ENCODE measurements at regions not wholly inside any gene's neighbourhood (a gene's known extent, or its start where the extent isn't known, plus 50 kb on each side); places are given as distances from the start of the nearest gene placed in this dataset.

GRCh38 chr4:54558889-54559677 lies 98.7 kb upstream of the KIT start:
- FAIRE-seq (no peak), DNase-seq (ENCODE audit: low read depth in 1 of 2, low spot score in 1 of 2) (no peak), ATAC-seq (no peak)
- Histone ChIP-seq H3K4me3 (no peak overlapping the region), H3K27ac (no peak overlapping the region), H3K4me2 (no peak overlapping the region), H3K4me1 (no peaks in the 10 kb centered on the region), H3K9me3 (no peaks in the 10 kb centered on the region)
- CTCF ChIA-PET = no interaction called here
- WGBS (ENCODE audit: missing lambda C conversion rate) = 8% methylated on average over 2 of the region's 2 CpGs
- TF ChIP-seq CEBPB (IDR thresholded peaks at IDR 0.05) (no peak), MYC (IDR thresholded peaks at IDR 0.05; ENCODE audit: borderline replicate concordance, low read length) (no peak), NPAS2 (CRISPR knock-in tag; IDR thresholded peaks at IDR 0.05; ENCODE audit: borderline replicate concordance) (no peak), NR3C1 (IDR thresholded peaks at IDR 0.05) (no peak), BCL3 (IDR thresholded peaks at IDR 0.05) (no peak), RFX5 (IDR thresholded peaks at IDR 0.05) (no peak), POLR2A (IDR thresholded peaks at IDR 0.05; ENCODE audit: low read length) (no peak), EHMT2 (IDR thresholded peaks at IDR 0.05; ENCODE audit: low read depth) (no peak), EHF (CRISPR knock-in tag; IDR thresholded peaks at IDR 0.05) (no peak), ATOH8 (CRISPR knock-in tag; IDR thresholded peaks at IDR 0.05; ENCODE audit: low read depth) (no peak), ZSCAN20 (CRISPR knock-in tag; IDR thresholded peaks at IDR 0.05) (no peak), HOXB13 (CRISPR knock-in tag; IDR thresholded peaks at IDR 0.05; ENCODE audit: low read depth) (no peak), SMC3 (IDR thresholded peaks at IDR 0.05) (no peak), TP53 (CRISPR knock-in tag; IDR thresholded peaks at IDR 0.05) (no peak), EP300 (IDR thresholded peaks at IDR 0.05) (no peak), ESRRA (IDR thresholded peaks at IDR 0.05; ENCODE audit: borderline replicate concordance, low read length) (no peak), HES2 (IDR thresholded peaks at IDR 0.05) (no peak)
- POLR2A ChIA-PET = no interaction called here

GRCh38 chr4:54560513-54560912 lies 97.2 kb upstream of the KIT start:
- H3K4me2 ChIP-seq = no peak overlapping the region
- FAIRE-seq (no peak), DNase-seq (ENCODE audit: low read depth in 1 of 2, low spot score in 1 of 2) (no peak), ATAC-seq (no peak)
- no peaks in the 10 kb centered on the region for H3K9me3 ChIP-seq
- CTCF ChIA-PET = no interaction called here
- H3K4me3 ChIP-seq = no peak overlapping the region
- no peaks in the 10 kb centered on the region for H3K4me1 ChIP-seq
- POLR2A ChIA-PET = no interaction called here
- no peak for TF ChIP-seq HOXB13 (CRISPR knock-in tag; IDR thresholded peaks at IDR 0.05; ENCODE audit: low read depth)
- no peak for TF ChIP-seq SREBF2 (IDR thresholded peaks at IDR 0.05)
- no peak for TF ChIP-seq RARB (CRISPR knock-in tag; IDR thresholded peaks at IDR 0.05)
- TF ChIP-seq TFCP2L1 (CRISPR knock-in tag; IDR thresholded peaks at IDR 0.05) = no peak
- TF ChIP-seq KDM1A (IDR thresholded peaks at IDR 0.05; ENCODE audit: low read depth) = no peak
- TF ChIP-seq EHF (CRISPR knock-in tag; IDR thresholded peaks at IDR 0.05) = no peak
- no peak for TF ChIP-seq EP300 (IDR thresholded peaks at IDR 0.05)
- H3K27ac ChIP-seq = no peak overlapping the region
- WGBS (ENCODE audit: missing lambda C conversion rate) = 7% methylated on average over 4 of the region's 4 CpGs

GRCh38 chr4:54561940-54562339 lies 95.8 kb upstream of the KIT start:
- WGBS (ENCODE audit: missing lambda C conversion rate) = 65% methylated on average over 4 of the region's 5 CpGs
- ATAC-seq = no peak
- no peak for FAIRE-seq
- DNase-seq (ENCODE audit: low read depth in 1 of 2, low spot score in 1 of 2) = no peak
- CTCF ChIA-PET = no interaction called here
- Histone ChIP-seq H3K27ac (no peak overlapping the region), H3K4me3 (no peak overlapping the region), H3K4me1 (no peaks in the 10 kb centered on the region), H3K9me3 (no peaks in the 10 kb centered on the region), H3K4me2 (no peak overlapping the region)
- POLR2A ChIA-PET = no interaction called here
- TF ChIP-seq PBX3 (IDR thresholded peaks at IDR 0.05) = no peak
- no peak for TF ChIP-seq POLR2AphosphoS2 (conservative IDR thresholded peaks at IDR 0.05; ENCODE audit: low read length)
- TF ChIP-seq KDM1A (IDR thresholded peaks at IDR 0.05; ENCODE audit: low read depth) = no peak
- no peak for TF ChIP-seq REST (IDR thresholded peaks at IDR 0.05)
- TF ChIP-seq GATA3 (IDR thresholded peaks at IDR 0.05; ENCODE audit: borderline replicate concordance) = no peak
- TF ChIP-seq TP53 (CRISPR knock-in tag; IDR thresholded peaks at IDR 0.05) = no peak
- no peak for TF ChIP-seq BCL3 (IDR thresholded peaks at IDR 0.05)
- no peak for TF ChIP-seq MAFK (IDR thresholded peaks at IDR 0.05; ENCODE audit: partially characterized antibody)
- TF ChIP-seq TFCP2L1 (CRISPR knock-in tag; IDR thresholded peaks at IDR 0.05) = no peak
- no peak for TF ChIP-seq FOXS1 (CRISPR knock-in tag; IDR thresholded peaks at IDR 0.05)
- TF ChIP-seq HOXB13 (CRISPR knock-in tag; IDR thresholded peaks at IDR 0.05; ENCODE audit: low read depth) = no peak

Measured in A549 (cell line).